Left lung (tissue), 4 donors: ENCODE measurements at regions not wholly inside any gene's neighbourhood (a gene's known extent, or its start where the extent isn't known, plus 50 kb on each side); places are given as distances from the start of the nearest gene placed in this dataset.

Experiments used
- ATAC-seq: fragments of 200-7000 bp; cut with Tn5 transposase; one replicate; pipeline ENCODE4 v1.9.1; 2020; ENCODE audit warnings: moderate library complexity
- DNase-seq, 4 donors: peaks; one replicate each; pipeline ENCODE4 v3.0.0-alpha.2; 2013 to 2020
- H3K27ac ChIP-seq, 2 donors: fragments of 200-600 bp; sonication (generic) in 1 of 2; one replicate each; pipeline versions ENCODE4 v1.5.0 to v1.8.0; 2020 to 2021
- H3K27me3 ChIP-seq, 2 donors: fragments of 200-600 bp; sonication (generic) in 1 of 2; one replicate each; pipeline versions ENCODE4 v1.5.0 to v1.8.0; 2020 to 2021
- H3K36me3 ChIP-seq, 2 donors: fragments of 200-600 bp; sonication (generic) in 1 of 2; one replicate each; pipeline versions ENCODE4 v1.5.0 to v1.8.0; 2020 to 2021
- H3K4me1 ChIP-seq, 2 donors: fragments of 200-600 bp; one replicate each; pipeline ENCODE4 v1.8.0; 2021
- H3K4me3 ChIP-seq, 2 donors: fragments of 200-600 bp; sonication (generic) in 1 of 2; one replicate each; pipeline versions ENCODE4 v1.5.0 to v1.8.0; 2020 to 2021; ENCODE audit warnings: mild to moderate bottlenecking in 1 of 2
- H3K9me3 ChIP-seq, 2 donors: fragments of 200-600 bp; sonication (generic) in 1 of 2; one replicate each; pipeline versions ENCODE4 v1.5.0 to v1.8.0; 2020 to 2021
- CTCF ChIP-seq, 2 donors: fragments of 200-600 bp; sonication (generic) in 1 of 2; IDR thresholded peaks; one replicate each; pipeline versions ENCODE4 v1.5.0 to v1.8.0; 2021; ENCODE audit warnings: antibody characterized with exemption in 2 of 2
- intact Hi-C, 2 donors: fragments of 100-400 bp; cut with DNase I; formaldehyde crosslinking; loops; one replicate each; pipeline versions ENCODE4 v1.11.2 to v1.14.2; 2022
- donor health status: DM: no; HTN: yes; CAD: no.
- donor health status: DM: no; HTN: no; CAD: no.

GRCh38 chrX:45348296-45348695 is 147.6 kb upstream of the DIPK2B start:
- H3K4me1 ChIP-seq, result no peaks in the 10 kb centered on the region
- no peak for TF ChIP-seq CTCF (IDR thresholded peaks at IDR 0.05)
- H3K36me3 ChIP-seq, result no peaks in the 10 kb centered on the region
- no peak overlapping the region for H3K4me3 ChIP-seq
- DNase-seq (no peak), ATAC-seq (no peak)
- H3K27ac ChIP-seq, result no peak overlapping the region
- peaks cover 0 to 3% of the 10 kb centered on the region in 2 donors for H3K9me3 ChIP-seq
- intact Hi-C loops, result no loop called here
- no peaks in the 10 kb centered on the region for H3K27me3 ChIP-seq

- no peaks in the 10 kb centered on the region for H3K36me3 ChIP-seq
- H3K27ac ChIP-seq, result no peak overlapping the region
- no peak for TF ChIP-seq CTCF (IDR thresholded peaks at IDR 0.05)
- H3K9me3 ChIP-seq, result peaks cover 0 to 3% of the 10 kb centered on the region in 2 donors
- ATAC-seq (no peak), DNase-seq (no peak)
- no peaks in the 10 kb centered on the region for H3K4me1 ChIP-seq
- H3K4me3 ChIP-seq, result no peak overlapping the region
- intact Hi-C loops, result no loop called here
- H3K27me3 ChIP-seq, result no peaks in the 10 kb centered on the region
These were observed 147.2 kb upstream of the DIPK2B start for GRCh38 chrX:45347877-45348276.

- Histone ChIP-seq H3K9me3 (no peaks in the 10 kb centered on the region), H3K27me3 (no peaks in the 10 kb centered on the region), H3K27ac (no peak overlapping the region), H3K36me3 (no peaks in the 10 kb centered on the region), H3K4me1 (no peaks in the 10 kb centered on the region), H3K4me3 (no peak overlapping the region)
- TF ChIP-seq CTCF (IDR thresholded peaks at IDR 0.05), result no peak
- ATAC-seq, result no peak
- DNase-seq, result no peak
- intact Hi-C loops, result no loop called here
These were observed 143.9 kb upstream of the DIPK2B start for GRCh38 chrX:45344594-45344993.

- no peaks in the 10 kb centered on the region for H3K4me1 ChIP-seq
- H3K27me3 ChIP-seq, result peaks cover 0 to 3% of the 10 kb centered on the region in 2 donors
- no peak for TF ChIP-seq CTCF (IDR thresholded peaks at IDR 0.05)
- no peak overlapping the region for H3K4me3 ChIP-seq
- no peak for ATAC-seq
- no peaks in the 10 kb centered on the region for H3K9me3 ChIP-seq
- no peak for DNase-seq
- intact Hi-C loops, result no loop called here
- no peak overlapping the region for H3K27ac ChIP-seq
- no peaks in the 10 kb centered on the region for H3K36me3 ChIP-seq
These were observed 128.5 kb upstream of the DIPK2B start for GRCh38 chrX:45329217-45329616.

- DNase-seq, result no peak
- TF ChIP-seq CTCF (IDR thresholded peaks at IDR 0.05), result no peak
- no peak for ATAC-seq
These were observed 124.3 kb upstream of the DIPK2B start for GRCh38 chrX:45324941-45325340.

More at GRCh38 chrX:45324941-45325340, 124.3 kb upstream of the DIPK2B start:
- Histone ChIP-seq H3K9me3 (no peaks in the 10 kb centered on the region), H3K27ac (no peak overlapping the region), H3K4me3 (no peak overlapping the region), H3K36me3 (no peaks in the 10 kb centered on the region), H3K27me3 (no peaks in the 10 kb centered on the region), H3K4me1 (no peaks in the 10 kb centered on the region)
- intact Hi-C loops, result no loop called here
